ENCODE measurements at regions not wholly inside any gene's neighbourhood (a gene's known extent, or its start where the extent isn't known, plus 50 kb on each side); places are given as distances from the start of the nearest gene placed in this dataset.

DNA sequence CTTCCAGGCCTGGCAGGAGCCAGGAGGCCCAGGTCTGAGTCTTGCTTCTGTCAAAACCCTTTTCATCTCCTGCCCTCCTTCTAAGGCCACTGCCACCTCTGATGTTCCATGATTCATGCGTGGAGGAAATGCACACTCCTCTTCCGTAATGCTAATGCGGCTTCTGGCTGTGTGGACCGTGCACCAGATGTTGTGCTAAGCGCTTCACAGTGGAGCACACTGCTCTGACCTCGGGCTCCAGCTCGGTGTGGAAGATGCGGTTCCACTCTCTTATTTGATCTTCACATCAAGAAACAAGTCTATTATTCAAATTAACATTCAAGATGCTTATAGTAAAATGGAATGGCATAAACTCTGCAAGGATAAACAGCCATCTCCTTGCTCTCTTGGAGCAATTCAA, 629.2 kb downstream of the UQCRFS1 start:
- Histone ChIP-seq H4K20me1 (replicated peaks; ENCODE audit: control insufficient read depth, extremely low read depth, insufficient read depth, low read length) (no peaks in the 10 kb centered on the region), H3K27ac (ENCODE audit: insufficient read depth, low read depth, low read length) (no peak overlapping the region), H3K4me1 (ENCODE audit: control insufficient read depth, extremely low read depth, insufficient read depth, low read length) (no peaks in the 10 kb centered on the region), H3K9me1 (replicated peaks; ENCODE audit: control insufficient read depth, extremely low read depth, insufficient read depth, low read length) (no peaks in the 10 kb centered on the region), H3K9ac (replicated peaks; ENCODE audit: extremely low read depth, insufficient read depth, low read length) (no peak overlapping the region), H3K79me2 (ENCODE audit: control insufficient read depth, insufficient read depth, low read length) (no peaks in the 10 kb centered on the region), H2AFZ (ENCODE audit: low read depth, low read length) (no peak overlapping the region), H3K9me3 (replicated peaks; ENCODE audit: control insufficient read depth, insufficient read depth, low read length) (no peaks in the 10 kb centered on the region), H3K4me3 (replicated peaks in 1 of 3; ENCODE audit: insufficient read depth in 1 of 3, low read depth in 1 of 3, low read length in 3 of 3) (no peak overlapping the region), H3K36me3 (ENCODE audit: control insufficient read depth in 2 of 2, extremely low read depth in 1 of 2, insufficient read depth in 2 of 2, low read length in 2 of 2) (no peaks in the 10 kb centered on the region), H3K27me3 (ENCODE audit: control insufficient read depth in 2 of 2, insufficient read depth in 2 of 2, low read length in 2 of 2) (no peaks in the 10 kb centered on the region), H3K4me2 (ENCODE audit: insufficient read depth, low read length) (no peak overlapping the region)
- CTCF ChIA-PET, result no interaction called here
- FAIRE-seq (no peak), DNase-seq (ENCODE audit: low read depth, low spot score) (no peak)
- no TSS peak for BruUV-seq (replicated peaks)
- POLR2A ChIA-PET, result no interaction called here
- TF ChIP-seq, protein P1, sequence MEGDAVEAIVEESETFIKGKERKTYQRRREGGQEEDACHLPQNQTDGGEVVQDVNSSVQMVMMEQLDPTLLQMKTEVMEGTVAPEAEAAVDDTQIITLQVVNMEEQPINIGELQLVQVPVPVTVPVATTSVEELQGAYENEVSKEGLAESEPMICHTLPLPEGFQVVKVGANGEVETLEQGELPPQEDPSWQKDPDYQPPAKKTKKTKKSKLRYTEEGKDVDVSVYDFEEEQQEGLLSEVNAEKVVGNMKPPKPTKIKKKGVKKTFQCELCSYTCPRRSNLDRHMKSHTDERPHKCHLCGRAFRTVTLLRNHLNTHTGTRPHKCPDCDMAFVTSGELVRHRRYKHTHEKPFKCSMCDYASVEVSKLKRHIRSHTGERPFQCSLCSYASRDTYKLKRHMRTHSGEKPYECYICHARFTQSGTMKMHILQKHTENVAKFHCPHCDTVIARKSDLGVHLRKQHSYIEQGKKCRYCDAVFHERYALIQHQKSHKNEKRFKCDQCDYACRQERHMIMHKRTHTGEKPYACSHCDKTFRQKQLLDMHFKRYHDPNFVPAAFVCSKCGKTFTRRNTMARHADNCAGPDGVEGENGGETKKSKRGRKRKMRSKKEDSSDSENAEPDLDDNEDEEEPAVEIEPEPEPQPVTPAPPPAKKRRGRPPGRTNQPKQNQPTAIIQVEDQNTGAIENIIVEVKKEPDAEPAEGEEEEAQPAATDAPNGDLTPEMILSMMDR (IDR thresholded peaks at IDR 0.05; ENCODE audit: extremely low read depth in 1 of 2, insufficient read depth in 1 of 2, low read depth in 1 of 2, low read length in 2 of 2), result no peak
- TF ChIP-seq MAX (IDR thresholded peaks at IDR 0.05; ENCODE audit: insufficient read depth, insufficient read length) (no peak), POLR2AphosphoS5 (IDR thresholded peaks at IDR 0.05; ENCODE audit: insufficient read depth, low read depth, low read length) (no peak), POLR2A (IDR thresholded peaks at IDR 0.05; ENCODE audit: low read depth, low read length) (no peak), FOS (IDR thresholded peaks at IDR 0.05; ENCODE audit: borderline replicate concordance, insufficient read depth, low read length) (no peak), GATA2 (IDR thresholded peaks at IDR 0.05; ENCODE audit: insufficient read depth, insufficient read length, low read depth, low read length) (no peak), MYC (IDR thresholded peaks at IDR 0.05; ENCODE audit: low read depth, low read length) (no peak), JUN (IDR thresholded peaks at IDR 0.05; ENCODE audit: borderline replicate concordance, insufficient read depth, insufficient read length, low read depth) (no peak), EZH2 (IDR thresholded peaks at IDR 0.05; ENCODE audit: borderline replicate concordance, low read depth, low read length, severe bottlenecking) (no peak)
- intact Hi-C loops (cut with micrococcal nuclease), result no loop called here
- dilution Hi-C loops (cut with MboI; ENCODE audit: extremely low pct_ligation_motif_present, low sequenced_read_pairs), result no loop called here

Data from endothelial cell of umbilical vein (primary cell).